ENCODE measurements at regions not wholly inside any gene's neighbourhood (a gene's known extent, or its start where the extent isn't known, plus 50 kb on each side); places are given as distances from the start of the nearest gene placed in this dataset.

DNA sequence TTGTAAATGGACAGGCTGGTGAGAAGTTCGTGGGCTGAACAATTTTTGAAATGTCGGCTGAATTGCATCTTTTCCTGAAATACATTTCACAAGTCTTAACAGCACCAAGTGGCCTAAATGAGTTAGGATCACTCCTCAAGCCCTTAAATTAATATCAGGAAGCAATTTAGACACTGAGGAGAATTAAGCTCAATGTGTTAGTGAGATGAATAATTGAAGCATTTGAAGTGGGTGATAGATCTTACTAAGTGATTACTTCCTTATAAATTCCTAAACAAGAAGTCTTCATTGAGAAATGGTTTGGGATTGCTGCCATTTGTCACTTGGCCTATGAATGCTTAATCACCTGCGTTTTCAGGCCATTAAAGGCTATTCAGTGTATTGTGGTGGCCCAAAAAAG lies 116.8 kb downstream of the NAA11 start:
- H3K9me3 ChIP-seq, result peaks cover 0 to 20% (median 7%) of the 10 kb centered on the region in 11 donors
- H3K27ac ChIP-seq, result no peak overlapping the region
- H3K27me3 ChIP-seq, result no peaks in the 10 kb centered on the region
- ATAC-seq (no peak), DNase-seq (no peak)
- H3K36me3 ChIP-seq, result no peaks in the 10 kb centered on the region
- H3K4me1 ChIP-seq, result peaks cover 0 to 9% (median 0%) of the 10 kb centered on the region in 9 donors
- WGBS, 2 donors, result 85 to 89% methylated on average over 3 of the region's 3 CpGs
- H3K4me3 ChIP-seq, result no peak overlapping the region
- intact Hi-C loops (cut with DNase I), result no loop called here
- TF ChIP-seq, protein P1, sequence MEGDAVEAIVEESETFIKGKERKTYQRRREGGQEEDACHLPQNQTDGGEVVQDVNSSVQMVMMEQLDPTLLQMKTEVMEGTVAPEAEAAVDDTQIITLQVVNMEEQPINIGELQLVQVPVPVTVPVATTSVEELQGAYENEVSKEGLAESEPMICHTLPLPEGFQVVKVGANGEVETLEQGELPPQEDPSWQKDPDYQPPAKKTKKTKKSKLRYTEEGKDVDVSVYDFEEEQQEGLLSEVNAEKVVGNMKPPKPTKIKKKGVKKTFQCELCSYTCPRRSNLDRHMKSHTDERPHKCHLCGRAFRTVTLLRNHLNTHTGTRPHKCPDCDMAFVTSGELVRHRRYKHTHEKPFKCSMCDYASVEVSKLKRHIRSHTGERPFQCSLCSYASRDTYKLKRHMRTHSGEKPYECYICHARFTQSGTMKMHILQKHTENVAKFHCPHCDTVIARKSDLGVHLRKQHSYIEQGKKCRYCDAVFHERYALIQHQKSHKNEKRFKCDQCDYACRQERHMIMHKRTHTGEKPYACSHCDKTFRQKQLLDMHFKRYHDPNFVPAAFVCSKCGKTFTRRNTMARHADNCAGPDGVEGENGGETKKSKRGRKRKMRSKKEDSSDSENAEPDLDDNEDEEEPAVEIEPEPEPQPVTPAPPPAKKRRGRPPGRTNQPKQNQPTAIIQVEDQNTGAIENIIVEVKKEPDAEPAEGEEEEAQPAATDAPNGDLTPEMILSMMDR (IDR thresholded peaks at IDR 0.05), result no peak

GRCh38 chr4:79207281-79207680 lies 118.6 kb downstream of the NAA11 start:
- no peaks in the 10 kb centered on the region for H3K27me3 ChIP-seq
- intact Hi-C loops (cut with DNase I), result no loop called here
- TF ChIP-seq, protein P1 (IDR thresholded peaks at IDR 0.05), result no peak
- H3K4me1 ChIP-seq, result peaks cover 0 to 9% (median 0%) of the 10 kb centered on the region in 9 donors
- no peaks in the 10 kb centered on the region for H3K36me3 ChIP-seq
- ATAC-seq (no peak), DNase-seq (no peak)
- H3K4me3 ChIP-seq, result no peak overlapping the region
- peaks cover 0 to 20% (median 7%) of the 10 kb centered on the region in 11 donors for H3K9me3 ChIP-seq
- no peak overlapping the region for H3K27ac ChIP-seq

- no peaks in the 10 kb centered on the region for H3K27me3 ChIP-seq
- H3K4me3 ChIP-seq, result no peak overlapping the region
- intact Hi-C loops (cut with DNase I), result no loop called here
- peaks cover 0 to 20% (median 7%) of the 10 kb centered on the region in 11 donors for H3K9me3 ChIP-seq
- 86 to 93% methylated on average over 4 of the region's 4 CpGs for WGBS, 2 donors
- H3K36me3 ChIP-seq, result no peaks in the 10 kb centered on the region
- TF ChIP-seq, protein P1 (IDR thresholded peaks at IDR 0.05), result no peak
- peaks cover 0 to 9% (median 0%) of the 10 kb centered on the region in 9 donors for H3K4me1 ChIP-seq
- DNase-seq (no peak), ATAC-seq (no peak)
- H3K27ac ChIP-seq, result no peak overlapping the region
Observed at GRCh38 chr4:79206660-79207059, 119.2 kb downstream of the NAA11 start.

GRCh38 chr4:79205121-79205520 lies 120.7 kb downstream of the NAA11 start:
- Histone ChIP-seq H3K9me3 (peaks cover 0 to 20% (median 8%) of the 10 kb centered on the region in 11 donors), H3K4me1 (peaks cover 0 to 9% (median 0%) of the 10 kb centered on the region in 9 donors), H3K4me3 (no peak overlapping the region), H3K27me3 (no peaks in the 10 kb centered on the region), H3K27ac (no peak overlapping the region), H3K36me3 (no peaks in the 10 kb centered on the region)
- WGBS, 2 donors, result 83 to 84% methylated on average over 3 of the region's 3 CpGs
- ATAC-seq (no peak), DNase-seq (no peak)
- TF ChIP-seq, protein P1 (IDR thresholded peaks at IDR 0.05), result no peak
- intact Hi-C loops (cut with DNase I), result no loop called here
